AG04450 (cell line): ENCODE measurements at regions not wholly inside any gene's neighbourhood (a gene's known extent, or its start where the extent isn't known, plus 50 kb on each side); places are given as distances from the start of the nearest gene placed in this dataset.

ENCODE experiments used
- CTCF ChIA-PET: fragments of 300-600, 350-600 bp; formaldehyde crosslinking; extraction: SDS; loops from one replicate; lab custom pipeline; 2022; ENCODE audit warnings: antibody characterized with exemption, inconsistent platforms; lab: Charles Lee
- POLR2A ChIA-PET: fragments of 350-600 bp; formaldehyde crosslinking; extraction: SDS; loops from one replicate; lab custom pipeline; 2021; ENCODE audit warnings: antibody characterized with exemption, inconsistent platforms; lab: Yijun Ruan, JAX
- DNase-seq: peaks from one replicate; pipeline ENCODE4 v3.0.0-alpha.2; 2011; ENCODE audit warnings: low read depth, low spot score
- H3K27ac ChIP-seq: one replicate; pipeline ENCODE4 v1.5.1; 2012; ENCODE audit warnings: low read depth, low read length, control low read depth
- H3K27me3 ChIP-seq: one replicate; pipeline ENCODE4 v1.6.0; 2012; ENCODE audit warnings: low read length; ENCODE audit not compliant: control insufficient read depth, insufficient read depth
- H3K4me3 ChIP-seq: 2 replicates; pipeline ENCODE4 v1.5.1; 2011; ENCODE audit warnings: mild to moderate bottlenecking, low read depth, low read length, control low read depth
- H3K9me3 ChIP-seq: 2 replicates; pipeline ENCODE4 v1.5.1; 2012; ENCODE audit warnings: low read length; ENCODE audit not compliant: control insufficient read depth, insufficient read depth
- TF ChIP-seq, protein P1 (sequence below): IDR thresholded peaks from 2 replicates; pipeline ENCODE4 v1.5.1; 2011; ENCODE audit warnings: low read depth, low read length, control low read depth, inconsistent platforms

GRCh38 chr3:163745204-163745603 is 1333.1 kb downstream of the SI start:
- Histone ChIP-seq H3K27ac (no peak overlapping the region), H3K27me3 (no peaks in the 10 kb centered on the region), H3K9me3 (peaks cover 18% of the 10 kb centered on the region), H3K4me3 (no peak overlapping the region)
- ChIA-PET CTCF (interaction anchor here (0.6 kb wide), 1 partner anchor 633 kb away, joined by 4 read pairs; no protein-coding TSS in a partner anchor), POLR2A (no interaction called here)
- TF ChIP-seq, protein P1, sequence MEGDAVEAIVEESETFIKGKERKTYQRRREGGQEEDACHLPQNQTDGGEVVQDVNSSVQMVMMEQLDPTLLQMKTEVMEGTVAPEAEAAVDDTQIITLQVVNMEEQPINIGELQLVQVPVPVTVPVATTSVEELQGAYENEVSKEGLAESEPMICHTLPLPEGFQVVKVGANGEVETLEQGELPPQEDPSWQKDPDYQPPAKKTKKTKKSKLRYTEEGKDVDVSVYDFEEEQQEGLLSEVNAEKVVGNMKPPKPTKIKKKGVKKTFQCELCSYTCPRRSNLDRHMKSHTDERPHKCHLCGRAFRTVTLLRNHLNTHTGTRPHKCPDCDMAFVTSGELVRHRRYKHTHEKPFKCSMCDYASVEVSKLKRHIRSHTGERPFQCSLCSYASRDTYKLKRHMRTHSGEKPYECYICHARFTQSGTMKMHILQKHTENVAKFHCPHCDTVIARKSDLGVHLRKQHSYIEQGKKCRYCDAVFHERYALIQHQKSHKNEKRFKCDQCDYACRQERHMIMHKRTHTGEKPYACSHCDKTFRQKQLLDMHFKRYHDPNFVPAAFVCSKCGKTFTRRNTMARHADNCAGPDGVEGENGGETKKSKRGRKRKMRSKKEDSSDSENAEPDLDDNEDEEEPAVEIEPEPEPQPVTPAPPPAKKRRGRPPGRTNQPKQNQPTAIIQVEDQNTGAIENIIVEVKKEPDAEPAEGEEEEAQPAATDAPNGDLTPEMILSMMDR: no peak
- no peak for DNase-seq

DNA sequence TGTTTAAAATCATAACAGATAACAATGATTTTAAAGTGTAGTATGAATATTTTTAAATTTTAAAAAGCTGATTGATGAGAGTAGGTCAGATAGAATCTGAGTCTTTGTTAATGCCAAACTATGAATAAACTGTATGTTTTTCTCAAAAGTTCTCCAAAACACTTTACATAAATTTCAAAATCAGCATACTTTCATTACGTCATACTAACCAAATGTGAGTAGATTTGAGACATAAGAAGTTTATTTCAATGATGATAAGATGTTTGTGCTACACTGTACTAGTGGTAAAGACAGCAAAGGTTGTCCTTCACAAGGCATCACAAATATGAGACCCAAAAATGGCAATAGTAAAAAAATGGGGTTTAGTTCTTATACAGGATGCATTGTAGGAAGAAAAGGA is 1342.9 kb downstream of the SI start:
- no peaks in the 10 kb centered on the region for H3K27me3 ChIP-seq
- CTCF ChIA-PET: no interaction called here
- DNase-seq: no peak

DNA sequence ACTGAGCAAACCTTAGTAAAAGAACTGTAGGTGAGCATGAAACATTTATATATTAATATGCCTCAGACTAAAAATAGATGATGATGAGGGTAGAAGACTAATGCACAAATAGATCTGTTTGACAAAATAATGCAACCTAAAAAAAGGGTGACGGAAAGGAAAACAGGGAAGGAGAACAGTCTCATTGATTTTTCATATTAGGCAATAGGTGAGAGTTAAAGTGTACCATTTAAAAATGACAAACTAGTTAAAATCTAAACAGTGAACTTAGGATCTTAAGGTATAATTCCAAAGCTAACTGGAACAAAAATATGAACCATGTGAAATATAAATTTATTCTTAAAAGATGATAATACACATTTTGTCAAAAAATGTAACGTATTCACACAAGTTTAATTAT is 1347.6 kb downstream of the SI start:
- POLR2A ChIA-PET: no interaction called here
- CTCF ChIA-PET: no interaction called here
- Histone ChIP-seq H3K27me3 (no peaks in the 10 kb centered on the region), H3K4me3 (no peak overlapping the region), H3K27ac (no peak overlapping the region), H3K9me3 (0 out of 2 replicates have a peak, but pooled peaks cover 2% of the 10 kb centered on the region)
- TF ChIP-seq, protein P1: no peak
- DNase-seq: no peak

More for the DNA sequence above, 1342.9 kb downstream of the SI start:
- H3K4me3 ChIP-seq: no peak overlapping the region
- TF ChIP-seq, protein P1: no peak
- H3K9me3 ChIP-seq: peaks cover 8% of the 10 kb centered on the region; the same call in 1 of the 2 replicates
- H3K27ac ChIP-seq: no peak overlapping the region
- POLR2A ChIA-PET: no interaction called here

DNA sequence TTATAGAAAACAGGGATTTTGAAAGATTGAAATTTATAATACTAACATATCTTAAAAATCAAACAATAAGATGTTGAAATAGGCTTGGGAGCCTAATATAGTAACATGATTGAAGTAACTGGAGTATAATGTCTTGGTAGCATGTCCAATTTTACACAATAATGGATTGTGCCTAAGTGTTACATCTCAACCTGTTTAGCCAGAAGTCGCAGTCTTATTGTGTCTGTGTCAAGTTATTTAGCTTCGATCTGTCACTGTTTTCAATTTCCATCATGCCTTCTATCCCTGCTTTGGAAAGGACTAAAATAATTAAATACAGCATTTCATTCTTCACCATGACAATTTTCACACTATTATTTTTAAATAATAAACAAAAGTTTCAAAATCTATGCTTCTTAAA is 1352.2 kb downstream of the SI start:
- no peaks in the 10 kb centered on the region for H3K27me3 ChIP-seq
- DNase-seq: no peak
- ChIA-PET CTCF (no interaction called here), POLR2A (no interaction called here)
- H3K9me3 ChIP-seq: peaks cover 13% of the 10 kb centered on the region
- no peak overlapping the region for H3K4me3 ChIP-seq
- TF ChIP-seq, protein P1: no peak
- H3K27ac ChIP-seq: no peak overlapping the region

DNA sequence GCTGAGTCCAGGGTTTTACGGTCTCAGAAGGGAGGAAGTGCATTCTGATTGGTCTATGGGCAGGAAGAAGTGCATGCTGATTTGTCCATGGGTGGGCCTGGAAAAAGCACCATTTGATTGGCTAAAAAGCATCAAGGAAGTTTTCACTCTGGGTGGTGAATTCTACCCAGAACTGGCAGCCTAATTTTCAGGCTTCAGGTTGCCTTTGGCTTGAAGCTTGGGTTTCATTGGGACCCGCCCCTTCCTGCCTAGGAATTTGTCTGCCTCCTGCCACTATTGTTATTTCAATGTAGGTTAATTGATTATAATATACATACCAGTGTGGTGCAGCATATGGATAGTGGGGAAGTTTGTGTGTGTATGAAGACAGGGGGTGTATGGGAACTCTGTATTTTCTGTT is 1355.9 kb downstream of the SI start:
- Histone ChIP-seq H3K27ac (no peak overlapping the region), H3K9me3 (peaks cover 18% of the 10 kb centered on the region), H3K4me3 (no peak overlapping the region), H3K27me3 (no peaks in the 10 kb centered on the region)
- POLR2A ChIA-PET: no interaction called here
- TF ChIP-seq, protein P1: no peak
- DNase-seq: no peak
- CTCF ChIA-PET: no interaction called here
